ENCODE measurements at regions not wholly inside any gene's neighbourhood (a gene's known extent, or its start where the extent isn't known, plus 50 kb on each side); places are given as distances from the start of the nearest gene placed in this dataset.

GRCh38 chr3:186476044-186476468 is 68.1 kb downstream of the CRYGS start:
- ChIA-PET POLR2A (no interaction called here), CTCF (no interaction called here)
- H3K4me3 ChIP-seq (ENCODE audit: low read length), result no peak overlapping the region
- intact Hi-C loops (cut with micrococcal nuclease), result no loop called here
- DNase-seq (no peak), ATAC-seq (no peak)
- peaks cover 0 to 3% (median 0%) of the 10 kb centered on the region in 11 donors for H3K9me3 Mint-ChIP-seq
- H3K27me3 Mint-ChIP-seq, result peaks cover 0 to 6% (median 0%) of the 10 kb centered on the region in 5 donors
- H3K27me3 ChIP-seq (ENCODE audit: control insufficient read depth in 2 of 2, insufficient read depth in 2 of 2, low read length in 2 of 2), result no peaks in the 10 kb centered on the region
- H3K4me1 ChIP-seq (ENCODE audit: control insufficient read depth in 2 of 2, insufficient read depth in 2 of 2, low read length in 2 of 2), result no peaks in the 10 kb centered on the region
- H3K27ac Mint-ChIP-seq, result peak overlapping the region in 1 of 9 donors; percentile 26
- no peaks in the 10 kb centered on the region for H3K36me3 ChIP-seq (ENCODE audit: control insufficient read depth in 2 of 3, insufficient read depth in 3 of 3, low read length in 3 of 3)
- H3K4me1 Mint-ChIP-seq, result peaks cover 0 to 10% (median 0%) of the 10 kb centered on the region in 7 donors
- H3K9me3 ChIP-seq (ENCODE audit: control insufficient read depth in 2 of 3, low read length in 3 of 3), result no peaks in the 10 kb centered on the region
- no peak overlapping the region for H3K27ac ChIP-seq (ENCODE audit: low read depth, low read length)
- H3K4me3 Mint-ChIP-seq, result no peak overlapping the region
- no peaks in the 10 kb centered on the region for H3K36me3 Mint-ChIP-seq

GRCh38 chr3:186473166-186473565 is 71.0 kb downstream of the CRYGS start:
- ChIA-PET CTCF (no interaction called here), POLR2A (no interaction called here)
- ATAC-seq (no peak), DNase-seq (no peak)
- H3K9me3 ChIP-seq (ENCODE audit: control insufficient read depth in 2 of 3, low read length in 3 of 3), result no peaks in the 10 kb centered on the region
- Mint-ChIP-seq H3K27ac (no peak overlapping the region), H3K4me1 (peaks cover 0 to 10% (median 0%) of the 10 kb centered on the region in 7 donors), H3K36me3 (no peaks in the 10 kb centered on the region), H3K9me3 (no peaks in the 10 kb centered on the region), H3K4me3 (no peak overlapping the region), H3K27me3 (peaks cover 0 to 6% (median 0%) of the 10 kb centered on the region in 5 donors)
- no peaks in the 10 kb centered on the region for H3K27me3 ChIP-seq (ENCODE audit: control insufficient read depth in 2 of 2, insufficient read depth in 2 of 2, low read length in 2 of 2)
- no peaks in the 10 kb centered on the region for H3K36me3 ChIP-seq (ENCODE audit: control insufficient read depth in 2 of 3, insufficient read depth in 3 of 3, low read length in 3 of 3)
- intact Hi-C loops (cut with micrococcal nuclease), result no loop called here
- H3K27ac ChIP-seq (ENCODE audit: low read depth, low read length), result no peak overlapping the region
- H3K4me1 ChIP-seq (ENCODE audit: control insufficient read depth in 2 of 2, insufficient read depth in 2 of 2, low read length in 2 of 2), result no peaks in the 10 kb centered on the region
- no peak overlapping the region for H3K4me3 ChIP-seq (ENCODE audit: low read length)

GRCh38 chr3:186472456-186473008 is 71.6 kb downstream of the CRYGS start:
- intact Hi-C loops (cut with micrococcal nuclease), result no loop called here
- no peaks in the 10 kb centered on the region for H3K9me3 Mint-ChIP-seq

GRCh38 chr3:186471771-186472170 is 72.4 kb downstream of the CRYGS start:
- Histone ChIP-seq H3K4me3 (ENCODE audit: low read length) (no peak overlapping the region), H3K9me3 (ENCODE audit: control insufficient read depth in 2 of 3, low read length in 3 of 3) (no peaks in the 10 kb centered on the region), H3K36me3 (ENCODE audit: control insufficient read depth in 2 of 3, insufficient read depth in 3 of 3, low read length in 3 of 3) (no peaks in the 10 kb centered on the region), H3K4me1 (ENCODE audit: control insufficient read depth in 2 of 2, insufficient read depth in 2 of 2, low read length in 2 of 2) (no peaks in the 10 kb centered on the region), H3K27ac (ENCODE audit: low read depth, low read length) (no peak overlapping the region), H3K27me3 (ENCODE audit: control insufficient read depth in 2 of 2, insufficient read depth in 2 of 2, low read length in 2 of 2) (no peaks in the 10 kb centered on the region)
- H3K4me1 Mint-ChIP-seq, result peaks cover 0 to 8% (median 0%) of the 10 kb centered on the region in 7 donors
- CTCF ChIA-PET, result no interaction called here
- POLR2A ChIA-PET, result no interaction called here
- DNase-seq (no peak), ATAC-seq (no peak)
- no peak overlapping the region for H3K27ac Mint-ChIP-seq
- no peaks in the 10 kb centered on the region for H3K9me3 Mint-ChIP-seq
- no peaks in the 10 kb centered on the region for H3K36me3 Mint-ChIP-seq
- intact Hi-C loops (cut with micrococcal nuclease), result no loop called here
- peaks cover 0 to 5% (median 0%) of the 10 kb centered on the region in 5 donors for H3K27me3 Mint-ChIP-seq
- H3K4me3 Mint-ChIP-seq, result no peak overlapping the region

More at GRCh38 chr3:186472456-186473008, 71.6 kb downstream of the CRYGS start:
- Mint-ChIP-seq H3K27ac (no peak overlapping the region), H3K4me1 (peaks cover 0 to 10% (median 0%) of the 10 kb centered on the region in 7 donors), H3K27me3 (peaks cover 0 to 6% (median 0%) of the 10 kb centered on the region in 5 donors), H3K4me3 (no peak overlapping the region), H3K36me3 (no peaks in the 10 kb centered on the region)
- no peak overlapping the region for H3K4me3 ChIP-seq (ENCODE audit: low read length)
- no peak overlapping the region for H3K27ac ChIP-seq (ENCODE audit: low read depth, low read length)
- no peaks in the 10 kb centered on the region for H3K9me3 ChIP-seq (ENCODE audit: control insufficient read depth in 2 of 3, low read length in 3 of 3)
- no peaks in the 10 kb centered on the region for H3K4me1 ChIP-seq (ENCODE audit: control insufficient read depth in 2 of 2, insufficient read depth in 2 of 2, low read length in 2 of 2)
- CTCF ChIA-PET, result no interaction called here
- no peaks in the 10 kb centered on the region for H3K36me3 ChIP-seq (ENCODE audit: control insufficient read depth in 2 of 3, insufficient read depth in 3 of 3, low read length in 3 of 3)
- no peak for DNase-seq
- no peak for ATAC-seq
- POLR2A ChIA-PET, result no interaction called here
- no peaks in the 10 kb centered on the region for H3K27me3 ChIP-seq (ENCODE audit: control insufficient read depth in 2 of 2, insufficient read depth in 2 of 2, low read length in 2 of 2)

- H3K9me3 ChIP-seq (ENCODE audit: control insufficient read depth in 2 of 3, low read length in 3 of 3), result no peaks in the 10 kb centered on the region
These were observed 74.7 kb downstream of the CRYGS start for GRCh38 chr3:186469525-186469924.

GRCh38 chr3:186467969-186468368 is 76.2 kb downstream of the CRYGS start:
- H3K27ac Mint-ChIP-seq, result no peak overlapping the region
- H3K9me3 ChIP-seq (ENCODE audit: control insufficient read depth in 2 of 3, low read length in 3 of 3), result no peaks in the 10 kb centered on the region

More at GRCh38 chr3:186469525-186469924, 74.7 kb downstream of the CRYGS start:
- Histone ChIP-seq H3K36me3 (ENCODE audit: control insufficient read depth in 2 of 3, insufficient read depth in 3 of 3, low read length in 3 of 3) (no peaks in the 10 kb centered on the region), H3K27ac (ENCODE audit: low read depth, low read length) (no peak overlapping the region), H3K27me3 (ENCODE audit: control insufficient read depth in 2 of 2, insufficient read depth in 2 of 2, low read length in 2 of 2) (no peaks in the 10 kb centered on the region), H3K4me3 (ENCODE audit: low read length) (no peak overlapping the region), H3K4me1 (ENCODE audit: control insufficient read depth in 2 of 2, insufficient read depth in 2 of 2, low read length in 2 of 2) (no peaks in the 10 kb centered on the region)
- Mint-ChIP-seq H3K27ac (peak overlapping the region in 1 of 9 donors; percentile 1), H3K4me1 (peaks cover 0 to 8% (median 0%) of the 10 kb centered on the region in 7 donors), H3K9me3 (no peaks in the 10 kb centered on the region), H3K27me3 (peaks cover 0 to 5% (median 0%) of the 10 kb centered on the region in 5 donors), H3K4me3 (no peak overlapping the region), H3K36me3 (no peaks in the 10 kb centered on the region)
- no peak for ATAC-seq
- DNase-seq, result no peak
- intact Hi-C loops (cut with micrococcal nuclease), result no loop called here
- POLR2A ChIA-PET, result no interaction called here
- CTCF ChIA-PET, result no interaction called here

GRCh38 chr3:186466391-186466974 is 77.7 kb downstream of the CRYGS start:
- intact Hi-C loops (cut with micrococcal nuclease), result no loop called here

More at GRCh38 chr3:186467969-186468368, 76.2 kb downstream of the CRYGS start:
- ChIA-PET CTCF (interaction anchor here (0.5 kb wide), 1 partner anchor 749 kb away, joined by 3 read pairs; no protein-coding TSS in a partner anchor), POLR2A (no interaction called here)
- Mint-ChIP-seq H3K4me1 (peaks cover 0 to 8% (median 0%) of the 10 kb centered on the region in 7 donors), H3K9me3 (no peaks in the 10 kb centered on the region), H3K27me3 (peaks cover 0 to 5% (median 0%) of the 10 kb centered on the region in 5 donors), H3K36me3 (no peaks in the 10 kb centered on the region), H3K4me3 (no peak overlapping the region)
- H3K36me3 ChIP-seq (ENCODE audit: control insufficient read depth in 2 of 3, insufficient read depth in 3 of 3, low read length in 3 of 3), result no peaks in the 10 kb centered on the region
- intact Hi-C loops (cut with micrococcal nuclease), result no loop called here
- ATAC-seq (no peak), DNase-seq (no peak)
- H3K27ac ChIP-seq (ENCODE audit: low read depth, low read length), result no peak overlapping the region
- no peak overlapping the region for H3K4me3 ChIP-seq (ENCODE audit: low read length)
- H3K27me3 ChIP-seq (ENCODE audit: control insufficient read depth in 2 of 2, insufficient read depth in 2 of 2, low read length in 2 of 2), result no peaks in the 10 kb centered on the region
- no peaks in the 10 kb centered on the region for H3K4me1 ChIP-seq (ENCODE audit: control insufficient read depth in 2 of 2, insufficient read depth in 2 of 2, low read length in 2 of 2)

More at GRCh38 chr3:186466391-186466974, 77.7 kb downstream of the CRYGS start:
- ChIA-PET CTCF (no interaction called here), POLR2A (no interaction called here)
- Histone ChIP-seq H3K27me3 (ENCODE audit: control insufficient read depth in 2 of 2, insufficient read depth in 2 of 2, low read length in 2 of 2) (no peaks in the 10 kb centered on the region), H3K4me3 (ENCODE audit: low read length) (no peak overlapping the region), H3K27ac (ENCODE audit: low read depth, low read length) (no peak overlapping the region), H3K4me1 (ENCODE audit: control insufficient read depth in 2 of 2, insufficient read depth in 2 of 2, low read length in 2 of 2) (no peaks in the 10 kb centered on the region), H3K36me3 (ENCODE audit: control insufficient read depth in 2 of 3, insufficient read depth in 3 of 3, low read length in 3 of 3) (no peaks in the 10 kb centered on the region), H3K9me3 (ENCODE audit: control insufficient read depth in 2 of 3, low read length in 3 of 3) (no peaks in the 10 kb centered on the region)
- Mint-ChIP-seq H3K27ac (no peak overlapping the region), H3K4me1 (peaks cover 0 to 8% (median 0%) of the 10 kb centered on the region in 7 donors), H3K4me3 (no peak overlapping the region), H3K27me3 (peaks cover 0 to 5% (median 0%) of the 10 kb centered on the region in 5 donors), H3K9me3 (no peaks in the 10 kb centered on the region), H3K36me3 (no peaks in the 10 kb centered on the region)
- DNase-seq, result no peak
- no peak for ATAC-seq
